Mucosa of descending colon (tissue), 3 donors: ENCODE measurements at regions not wholly inside any gene's neighbourhood (a gene's known extent, or its start where the extent isn't known, plus 50 kb on each side); places are given as distances from the start of the nearest gene placed in this dataset.

ENCODE experiments used
- ATAC-seq: fragments of 200-7000 bp; cut with Tn5 transposase; one replicate; pipeline ENCODE4 v1.9.1; 2020; ENCODE audit warnings: mild to moderate bottlenecking, moderate library complexity
- DNase-seq, 3 donors: peaks; one replicate each; pipeline ENCODE4 v3.0.0-alpha.2; 2020
- H3K36me3 ChIP-seq: fragments of 200-600 bp; one replicate; pipeline ENCODE4 v1.8.0; 2021; ENCODE audit warnings: low read depth, mild to moderate bottlenecking
- H3K4me1 ChIP-seq: fragments of 200-600 bp; one replicate; pipeline ENCODE4 v1.8.0; 2021; ENCODE audit warnings: low read depth, mild to moderate bottlenecking
- H3K4me3 ChIP-seq: fragments of 200-600 bp; one replicate; pipeline ENCODE4 v1.8.0; 2021; ENCODE audit warnings: mild to moderate bottlenecking
- H3K9me3 ChIP-seq: fragments of 200-600 bp; one replicate; pipeline ENCODE4 v1.8.0; 2021; ENCODE audit warnings: mild to moderate bottlenecking
- CTCF ChIP-seq: fragments of 200-600 bp; IDR thresholded peaks from one replicate; pipeline ENCODE4 v1.8.0; 2022; ENCODE audit warnings: antibody characterized with exemption, mild to moderate bottlenecking
- intact Hi-C, 2 donors: fragments of 100-400 bp; cut with DNase I in 1 of 2; cut with micrococcal nuclease in 1 of 2; formaldehyde crosslinking; loops; one replicate each; pipeline versions ENCODE4 v1.11.0 to v1.11.1; 2022; cut with DNase I, micrococcal nuclease
- donor health status: DM: no; HTN: no; CAD: no; lungs with moderate emphysema.
- donor health status: DM: no; HTN: no; CAD: no.
- donor health status: DM: no; HTN: yes; CAD: no.

- no peak for TF ChIP-seq CTCF
- no peak for DNase-seq
- no peaks in the 10 kb centered on the region for H3K36me3 ChIP-seq
- H3K4me1 ChIP-seq: no peaks in the 10 kb centered on the region
- intact Hi-C loops: no loop called here
- no peaks in the 10 kb centered on the region for H3K9me3 ChIP-seq
- no peak for ATAC-seq
- H3K4me3 ChIP-seq: no peak overlapping the region
These were observed 211.8 kb downstream of the DTHD1 start for GRCh38 chr4:36493251-36493650.

GRCh38 chr4:36494016-36494415 is 212.6 kb downstream of the DTHD1 start:
- ATAC-seq (no peak), DNase-seq (no peak)
- H3K4me1 ChIP-seq: no peaks in the 10 kb centered on the region
- H3K4me3 ChIP-seq: no peak overlapping the region
- H3K36me3 ChIP-seq: no peaks in the 10 kb centered on the region
- H3K9me3 ChIP-seq: no peaks in the 10 kb centered on the region
- TF ChIP-seq CTCF: no peak
- intact Hi-C loops: no loop called here

- no peak for TF ChIP-seq CTCF
- H3K9me3 ChIP-seq: no peaks in the 10 kb centered on the region
- intact Hi-C loops: no loop called here
These were observed 213.3 kb downstream of the DTHD1 start for GRCh38 chr4:36494747-36495146.

GRCh38 chr4:36502350-36502749 is 220.9 kb downstream of the DTHD1 start:
- Histone ChIP-seq H3K4me1 (no peaks in the 10 kb centered on the region), H3K36me3 (no peaks in the 10 kb centered on the region), H3K4me3 (no peak overlapping the region), H3K9me3 (no peaks in the 10 kb centered on the region)
- TF ChIP-seq CTCF: no peak
- intact Hi-C loops: no loop called here
- no peak for ATAC-seq
- DNase-seq: no peak

More at GRCh38 chr4:36494747-36495146, 213.3 kb downstream of the DTHD1 start:
- no peak for DNase-seq
- no peaks in the 10 kb centered on the region for H3K36me3 ChIP-seq
- no peak for ATAC-seq
- no peak overlapping the region for H3K4me3 ChIP-seq
- no peaks in the 10 kb centered on the region for H3K4me1 ChIP-seq

GRCh38 chr4:36508394-36508793 is 227.0 kb downstream of the DTHD1 start:
- DNase-seq (no peak), ATAC-seq (no peak)

More at GRCh38 chr4:36508394-36508793, 227.0 kb downstream of the DTHD1 start:
- H3K36me3 ChIP-seq: no peaks in the 10 kb centered on the region
- intact Hi-C loops: no loop called here
- H3K4me3 ChIP-seq: no peak overlapping the region
- H3K4me1 ChIP-seq: no peaks in the 10 kb centered on the region
- H3K9me3 ChIP-seq: no peaks in the 10 kb centered on the region
- TF ChIP-seq CTCF: no peak
